ENCODE measurements at regions not wholly inside any gene's neighbourhood (a gene's known extent, or its start where the extent isn't known, plus 50 kb on each side); places are given as distances from the start of the nearest gene placed in this dataset.
"Not testable (repeated sequence)": the region's sequence is repeated elsewhere in the genome, so short reads cannot be mapped to it uniquely, and the experiment has no call there.

- H3K9me3 ChIP-seq (ENCODE audit: low read depth, low read length): no peaks in the 10 kb centered on the region
- H3K4me3 ChIP-seq (ENCODE audit: low read length): no peak overlapping the region
These were observed 53.1 kb downstream of the GGTLC2 start for GRCh38 chr22:22697377-22698117.

GRCh38 chr22:22698263-22698750, 53.9 kb downstream of the GGTLC2 start:
- peaks cover 5% of the 10 kb centered on the region for H3K4me1 ChIP-seq (ENCODE audit: insufficient read depth, low read length)
- no peaks in the 10 kb centered on the region for H3K9me3 ChIP-seq (ENCODE audit: low read depth, low read length)
- no peaks in the 10 kb centered on the region for H3K27me3 ChIP-seq (ENCODE audit: insufficient read depth, low read length)
- no peak overlapping the region for H3K4me3 ChIP-seq (ENCODE audit: low read length)

More at GRCh38 chr22:22697377-22698117, 53.1 kb downstream of the GGTLC2 start:
- H3K4me1 ChIP-seq (ENCODE audit: insufficient read depth, low read length): peaks cover 10% of the 10 kb centered on the region
- no peaks in the 10 kb centered on the region for H3K27me3 ChIP-seq (ENCODE audit: insufficient read depth, low read length)

- no peaks in the 10 kb centered on the region for H3K9me3 ChIP-seq (ENCODE audit: low read depth, low read length)
- H3K4me3 ChIP-seq (ENCODE audit: low read length): no peak overlapping the region
- H3K27me3 ChIP-seq (ENCODE audit: insufficient read depth, low read length): no peaks in the 10 kb centered on the region
- no peaks in the 10 kb centered on the region for H3K4me1 ChIP-seq (ENCODE audit: insufficient read depth, low read length)
These were observed 56.2 kb downstream of the GGTLC2 start for GRCh38 chr22:22700631-22701030.

- H3K4me3 ChIP-seq (ENCODE audit: low read length); H3K9me3 ChIP-seq (ENCODE audit: low read depth, low read length); H3K27me3 ChIP-seq (ENCODE audit: insufficient read depth, low read length); H3K4me1 ChIP-seq (ENCODE audit: insufficient read depth, low read length): not testable (repeated sequence)
These were observed 57.1 kb downstream of the GGTLC2 start for GRCh38 chr22:22701557-22701956.

- Histone ChIP-seq H3K9me3 (ENCODE audit: low read depth, low read length) (no peaks in the 10 kb centered on the region), H3K27me3 (ENCODE audit: insufficient read depth, low read length) (no peaks in the 10 kb centered on the region), H3K4me1 (ENCODE audit: insufficient read depth, low read length) (no peaks in the 10 kb centered on the region), H3K4me3 (ENCODE audit: low read length) (no peak overlapping the region)
These were observed 58.1 kb downstream of the GGTLC2 start for GRCh38 chr22:22702237-22703202.

GRCh38 chr22:22703203-22703570, 58.8 kb downstream of the GGTLC2 start:
- Histone ChIP-seq H3K4me3 (ENCODE audit: low read length) (no peak overlapping the region), H3K27me3 (ENCODE audit: insufficient read depth, low read length) (no peaks in the 10 kb centered on the region), H3K9me3 (ENCODE audit: low read depth, low read length) (no peaks in the 10 kb centered on the region), H3K4me1 (ENCODE audit: insufficient read depth, low read length) (no peaks in the 10 kb centered on the region)

- Histone ChIP-seq H3K4me3 (ENCODE audit: low read length) (no peak overlapping the region), H3K9me3 (ENCODE audit: low read depth, low read length) (no peaks in the 10 kb centered on the region), H3K4me1 (ENCODE audit: insufficient read depth, low read length) (no peaks in the 10 kb centered on the region), H3K27me3 (ENCODE audit: insufficient read depth, low read length) (no peaks in the 10 kb centered on the region)
These were observed 59.3 kb downstream of the GGTLC2 start for GRCh38 chr22:22703715-22704114.

- Histone ChIP-seq H3K4me3 (ENCODE audit: low read length) (no peak overlapping the region), H3K4me1 (ENCODE audit: insufficient read depth, low read length) (no peaks in the 10 kb centered on the region), H3K27me3 (ENCODE audit: insufficient read depth, low read length) (no peaks in the 10 kb centered on the region), H3K9me3 (ENCODE audit: low read depth, low read length) (no peaks in the 10 kb centered on the region)
These were observed 59.9 kb downstream of the GGTLC2 start for GRCh38 chr22:22704156-22704946.

- Histone ChIP-seq H3K4me3 (ENCODE audit: low read length) (no peak overlapping the region), H3K9me3 (ENCODE audit: low read depth, low read length) (no peaks in the 10 kb centered on the region), H3K27me3 (ENCODE audit: insufficient read depth, low read length) (no peaks in the 10 kb centered on the region), H3K4me1 (ENCODE audit: insufficient read depth, low read length) (no peaks in the 10 kb centered on the region)
These were observed 61.1 kb downstream of the GGTLC2 start for GRCh38 chr22:22705328-22706100.

- Histone ChIP-seq H3K27me3 (ENCODE audit: insufficient read depth, low read length) (no peaks in the 10 kb centered on the region), H3K4me1 (ENCODE audit: insufficient read depth, low read length) (no peaks in the 10 kb centered on the region), H3K4me3 (ENCODE audit: low read length) (no peak overlapping the region), H3K9me3 (ENCODE audit: low read depth, low read length) (no peaks in the 10 kb centered on the region)
These were observed 62.0 kb downstream of the GGTLC2 start for GRCh38 chr22:22706253-22706915.

GRCh38 chr22:22709719-22710445, 65.5 kb downstream of the GGTLC2 start:
- H3K9me3 ChIP-seq (ENCODE audit: low read depth, low read length): no peaks in the 10 kb centered on the region
- H3K4me3 ChIP-seq (ENCODE audit: low read length): no peak overlapping the region
- peaks cover 21% of the 10 kb centered on the region for H3K4me1 ChIP-seq (ENCODE audit: insufficient read depth, low read length)
- no peaks in the 10 kb centered on the region for H3K27me3 ChIP-seq (ENCODE audit: insufficient read depth, low read length)

GRCh38 chr22:22710719-22711531, 66.5 kb downstream of the GGTLC2 start:
- H3K4me3 ChIP-seq (ENCODE audit: low read length): no peak overlapping the region
- no peaks in the 10 kb centered on the region for H3K27me3 ChIP-seq (ENCODE audit: insufficient read depth, low read length)
- no peaks in the 10 kb centered on the region for H3K9me3 ChIP-seq (ENCODE audit: low read depth, low read length)
- peaks cover 31% of the 10 kb centered on the region for H3K4me1 ChIP-seq (ENCODE audit: insufficient read depth, low read length)

- no peaks in the 10 kb centered on the region for H3K27me3 ChIP-seq (ENCODE audit: insufficient read depth, low read length)
- H3K9me3 ChIP-seq (ENCODE audit: low read depth, low read length): no peaks in the 10 kb centered on the region
- peaks cover 35% of the 10 kb centered on the region for H3K4me1 ChIP-seq (ENCODE audit: insufficient read depth, low read length)
- H3K4me3 ChIP-seq (ENCODE audit: low read length): no peak overlapping the region
These were observed 67.1 kb downstream of the GGTLC2 start for GRCh38 chr22:22711532-22711913.

All from mononuclear cell (primary cell).